GM18870 (cell line): ENCODE measurements at regions not wholly inside any gene's neighbourhood (a gene's known extent, or its start where the extent isn't known, plus 50 kb on each side); places are given as distances from the start of the nearest gene placed in this dataset.
A peak's percentile ranks its signal among the peaks of the same experiment; 100 is the strongest.
"Not testable (repeated sequence)": the region's sequence is repeated elsewhere in the genome, so short reads cannot be mapped to it uniquely, and the experiment has no call there.

ENCODE experiments used
- ATAC-seq: cut with Tn5 transposase; IDR thresholded peaks from one replicate; pipeline ENCODE4 v1.9.1; 2021; ENCODE audit warnings: moderate library complexity; ENCODE audit not compliant: unreplicated experiment

- ATAC-seq = no peak
These were observed 152.3 kb upstream of the DAAM1 start for GRCh38 chr14:59036134-59036533.

- ATAC-seq = no peak
These were observed 151.4 kb upstream of the DAAM1 start for GRCh38 chr14:59037086-59037485.

- ATAC-seq = no peak
These were observed 150.8 kb upstream of the DAAM1 start for GRCh38 chr14:59037620-59038019.

- no peak for ATAC-seq
These were observed 149.7 kb upstream of the DAAM1 start for GRCh38 chr14:59038746-59039145.

- no peak for ATAC-seq
These were observed 147.2 kb upstream of the DAAM1 start for GRCh38 chr14:59041308-59041707.

GRCh38 chr14:59044707-59045106, 143.8 kb upstream of the DAAM1 start:
- ATAC-seq = no peak

GRCh38 chr14:59046746-59047145, 141.7 kb upstream of the DAAM1 start:
- no peak for ATAC-seq

- no peak for ATAC-seq
These were observed 133.5 kb upstream of the DAAM1 start for GRCh38 chr14:59055006-59055405.

- ATAC-seq = peak; percentile 75
These were observed 132.9 kb upstream of the DAAM1 start for GRCh38 chr14:59055439-59056045.

- no peak for ATAC-seq
These were observed 130.9 kb upstream of the DAAM1 start for GRCh38 chr14:59057551-59057950.

- ATAC-seq = not testable (repeated sequence)
These were observed 129.7 kb upstream of the DAAM1 start for GRCh38 chr14:59058776-59059175.

- no peak for ATAC-seq
These were observed 127.6 kb upstream of the DAAM1 start for GRCh38 chr14:59060841-59061240.

- ATAC-seq = no peak
These were observed 127.2 kb upstream of the DAAM1 start for GRCh38 chr14:59061292-59061691.

- ATAC-seq = no peak
These were observed 125.2 kb upstream of the DAAM1 start for GRCh38 chr14:59063259-59063658.

GRCh38 chr14:59067127-59067894, 121.2 kb upstream of the DAAM1 start:
- ATAC-seq = no peak

- ATAC-seq = no peak
These were observed 119.2 kb upstream of the DAAM1 start for GRCh38 chr14:59069163-59069854.

- no peak for ATAC-seq
These were observed 113.0 kb upstream of the DAAM1 start for GRCh38 chr14:59075506-59075905.

- no peak for ATAC-seq
These were observed 106.7 kb upstream of the DAAM1 start for GRCh38 chr14:59081720-59082119.

GRCh38 chr14:59085207-59085739, 103.2 kb upstream of the DAAM1 start:
- no peak for ATAC-seq

GRCh38 chr14:59086241-59086882, 102.1 kb upstream of the DAAM1 start:
- ATAC-seq = no peak

- ATAC-seq = no peak
These were observed 101.2 kb upstream of the DAAM1 start for GRCh38 chr14:59087240-59087639.
